ENCODE measurements at regions not wholly inside any gene's neighbourhood (a gene's known extent, or its start where the extent isn't known, plus 50 kb on each side); places are given as distances from the start of the nearest gene placed in this dataset.

DNA sequence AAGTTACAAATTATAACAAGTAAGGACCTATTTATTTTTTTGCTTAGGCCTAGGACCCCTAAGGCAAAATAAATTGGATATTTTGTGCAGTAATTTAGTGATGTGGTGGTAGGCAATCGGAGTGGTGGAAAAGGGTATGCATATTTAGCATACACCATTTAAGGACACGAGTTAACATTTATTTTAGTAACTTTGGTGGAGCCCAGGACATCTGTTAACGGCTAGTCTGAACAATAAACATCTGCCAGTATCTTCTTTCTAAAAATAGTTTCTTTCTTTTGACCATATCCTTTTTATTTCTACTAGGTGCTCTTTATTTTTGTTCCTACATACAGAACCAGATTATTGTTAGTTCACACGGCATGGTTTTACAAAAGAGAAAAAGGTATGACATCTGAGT is 326.3 kb downstream of the CHL1 start:
- TF ChIP-seq, protein P1, sequence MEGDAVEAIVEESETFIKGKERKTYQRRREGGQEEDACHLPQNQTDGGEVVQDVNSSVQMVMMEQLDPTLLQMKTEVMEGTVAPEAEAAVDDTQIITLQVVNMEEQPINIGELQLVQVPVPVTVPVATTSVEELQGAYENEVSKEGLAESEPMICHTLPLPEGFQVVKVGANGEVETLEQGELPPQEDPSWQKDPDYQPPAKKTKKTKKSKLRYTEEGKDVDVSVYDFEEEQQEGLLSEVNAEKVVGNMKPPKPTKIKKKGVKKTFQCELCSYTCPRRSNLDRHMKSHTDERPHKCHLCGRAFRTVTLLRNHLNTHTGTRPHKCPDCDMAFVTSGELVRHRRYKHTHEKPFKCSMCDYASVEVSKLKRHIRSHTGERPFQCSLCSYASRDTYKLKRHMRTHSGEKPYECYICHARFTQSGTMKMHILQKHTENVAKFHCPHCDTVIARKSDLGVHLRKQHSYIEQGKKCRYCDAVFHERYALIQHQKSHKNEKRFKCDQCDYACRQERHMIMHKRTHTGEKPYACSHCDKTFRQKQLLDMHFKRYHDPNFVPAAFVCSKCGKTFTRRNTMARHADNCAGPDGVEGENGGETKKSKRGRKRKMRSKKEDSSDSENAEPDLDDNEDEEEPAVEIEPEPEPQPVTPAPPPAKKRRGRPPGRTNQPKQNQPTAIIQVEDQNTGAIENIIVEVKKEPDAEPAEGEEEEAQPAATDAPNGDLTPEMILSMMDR (IDR thresholded peaks at IDR 0.05; ENCODE audit: low read depth, low read length, missing control alignments): no peak
- DNase-seq: no peak
- Histone ChIP-seq H3K4me3 (ENCODE audit: low read depth, low read length) (no peak overlapping the region), H3K27ac (no peak overlapping the region), H3K36me3 (replicated peaks) (no peaks in the 10 kb centered on the region), H3K27me3 (replicated peaks) (no peaks in the 10 kb centered on the region)
- in situ Hi-C loops (cut with HindIII; ENCODE audit: low pct_ligation_motif_present, low sequenced_read_pairs): no loop called here

DNA sequence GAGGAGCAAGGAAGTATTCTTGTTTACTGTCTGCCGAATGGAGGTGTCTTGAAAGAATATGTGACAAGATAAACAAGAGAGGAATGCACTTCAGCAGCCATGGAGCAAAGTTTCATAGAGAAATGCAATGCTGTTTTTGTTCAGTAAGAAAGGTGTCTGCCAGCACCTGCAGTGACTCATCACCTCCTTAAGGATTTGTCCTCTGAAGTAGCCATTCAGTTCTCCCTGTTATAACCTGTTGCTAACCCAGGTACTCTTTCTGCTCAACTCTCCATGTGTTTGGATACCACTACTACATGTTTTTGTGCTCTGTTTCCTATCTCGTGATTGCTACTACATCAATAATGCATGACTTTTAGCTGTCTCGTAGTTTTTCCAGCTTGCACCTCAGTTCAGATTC is 328.9 kb downstream of the CHL1 start:
- TF ChIP-seq, protein P1 (IDR thresholded peaks at IDR 0.05; ENCODE audit: low read depth, low read length, missing control alignments): no peak
- DNase-seq: no peak
- in situ Hi-C loops (cut with HindIII; ENCODE audit: low pct_ligation_motif_present, low sequenced_read_pairs): no loop called here

DNA sequence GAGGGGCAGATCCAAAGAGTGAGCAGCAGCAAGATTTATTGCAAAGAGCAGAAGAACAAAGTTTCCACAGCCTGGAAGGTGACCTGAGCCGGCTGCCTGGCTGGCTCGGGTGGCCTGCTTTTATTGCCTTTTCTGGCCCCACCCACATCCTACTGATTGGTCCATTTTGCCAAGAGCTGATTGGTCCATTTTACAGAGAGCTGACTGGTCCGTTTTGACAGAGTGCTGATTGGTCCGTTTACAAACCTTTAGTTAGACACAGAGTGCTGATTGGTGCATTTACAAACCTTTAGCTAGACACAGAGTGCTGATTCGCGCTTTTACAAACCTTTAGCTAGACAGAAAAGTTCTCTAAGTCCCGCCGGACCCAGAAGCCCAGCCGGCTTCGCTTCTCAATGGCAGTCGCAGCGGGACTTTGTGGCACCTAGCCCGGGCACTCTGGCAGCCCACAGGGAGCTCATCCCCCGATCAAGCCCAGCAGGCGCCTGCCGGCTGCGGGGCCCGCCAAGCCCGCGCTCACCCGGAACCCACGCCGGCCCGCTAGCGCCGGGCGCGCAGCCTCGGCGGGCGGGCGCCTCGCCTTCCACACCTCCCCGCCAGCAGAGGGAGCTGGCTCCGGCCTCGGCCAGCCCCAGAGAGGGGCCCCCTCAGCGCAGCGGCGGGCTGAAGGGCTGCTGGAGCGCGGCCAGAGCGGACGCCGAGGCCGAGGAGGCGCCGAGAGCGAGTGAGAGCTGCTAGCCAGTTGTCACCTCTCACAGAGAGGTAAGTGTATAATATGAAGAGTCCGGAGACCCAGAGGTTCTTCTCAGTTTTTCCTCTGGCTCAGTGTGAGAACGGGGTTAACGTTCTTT is 339.2 kb downstream of the CHL1 start:
- TF ChIP-seq, protein P1 (IDR thresholded peaks at IDR 0.05; ENCODE audit: low read depth, low read length, missing control alignments): no peak
- Histone ChIP-seq H3K27ac (no peak overlapping the region), H3K27me3 (replicated peaks) (no peaks in the 10 kb centered on the region), H3K4me3 (ENCODE audit: low read depth, low read length) (peak overlapping the region; percentile 47), H3K36me3 (replicated peaks) (no peaks in the 10 kb centered on the region)
- DNase-seq: peak; percentile 6
- in situ Hi-C loops (cut with HindIII; ENCODE audit: low pct_ligation_motif_present, low sequenced_read_pairs): no loop called here

More for the DNA sequence above, 328.9 kb downstream of the CHL1 start:
- Histone ChIP-seq H3K4me3 (ENCODE audit: low read depth, low read length) (no peak overlapping the region), H3K36me3 (replicated peaks) (no peaks in the 10 kb centered on the region), H3K27me3 (replicated peaks) (no peaks in the 10 kb centered on the region), H3K27ac (no peak overlapping the region)

DNA sequence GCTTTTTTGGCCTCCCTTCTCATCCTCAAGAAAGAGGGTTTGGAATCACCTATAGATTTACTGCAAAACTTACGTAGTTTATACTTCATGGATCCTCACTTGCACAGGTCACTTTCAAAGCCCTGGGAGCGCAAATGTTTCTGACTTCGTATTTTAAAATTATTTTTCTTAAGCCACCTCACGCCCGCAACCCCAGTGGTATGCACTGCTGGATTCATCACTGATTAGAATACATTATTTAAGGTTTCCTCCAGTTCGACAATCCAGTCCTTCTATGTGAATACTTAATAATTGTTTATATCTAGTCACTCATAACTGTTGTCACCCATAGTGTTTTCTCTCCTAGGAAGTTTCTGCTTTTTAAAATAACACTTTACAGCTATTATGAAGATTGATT is 339.9 kb downstream of the CHL1 start:
- Histone ChIP-seq H3K27me3 (replicated peaks) (no peaks in the 10 kb centered on the region), H3K36me3 (replicated peaks) (no peaks in the 10 kb centered on the region), H3K4me3 (ENCODE audit: low read depth, low read length) (peak overlapping the region; percentile 47), H3K27ac (no peak overlapping the region)
- in situ Hi-C loops (cut with HindIII; ENCODE audit: low pct_ligation_motif_present, low sequenced_read_pairs): no loop called here
- TF ChIP-seq, protein P1 (IDR thresholded peaks at IDR 0.05; ENCODE audit: low read depth, low read length, missing control alignments): no peak
- DNase-seq: no peak

DNA sequence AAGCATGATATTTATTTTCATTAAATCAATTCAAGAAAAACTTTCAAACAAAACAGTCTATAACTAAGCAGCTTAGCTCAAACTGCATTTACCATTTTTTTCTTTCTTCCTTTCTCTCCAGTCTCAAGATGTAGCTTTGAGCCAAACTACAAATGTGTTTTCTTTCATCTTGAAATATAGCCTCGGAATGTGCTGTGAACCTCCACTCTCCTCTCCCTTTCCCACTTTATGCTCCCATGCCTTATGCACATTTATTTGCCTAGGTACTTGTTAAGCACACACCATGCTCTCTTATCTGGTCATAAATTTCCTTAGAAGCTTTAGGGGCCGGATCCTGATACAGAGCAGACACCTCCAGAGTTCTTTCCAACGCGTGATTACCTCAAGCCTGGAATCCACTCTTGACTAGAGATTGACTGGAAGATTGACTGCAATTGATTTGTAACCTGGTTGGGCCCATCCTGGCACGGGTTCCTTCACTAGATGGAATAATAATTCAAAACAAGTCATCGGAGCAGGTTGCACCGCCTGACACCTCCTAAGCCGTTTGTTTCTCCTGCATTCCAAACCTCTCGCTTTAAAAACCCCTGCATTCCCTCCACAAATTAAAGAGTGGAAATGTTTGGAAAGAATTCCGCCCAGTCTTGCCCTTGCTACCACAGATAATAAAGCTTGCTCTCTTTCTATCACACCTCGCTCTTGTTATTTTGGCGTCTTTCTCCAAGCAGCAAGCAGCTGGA is 344.7 kb downstream of the CHL1 start:
- no peak overlapping the region for H3K4me3 ChIP-seq (ENCODE audit: low read depth, low read length)
- H3K27me3 ChIP-seq (replicated peaks): no peaks in the 10 kb centered on the region
- H3K27ac ChIP-seq: no peak overlapping the region
- DNase-seq: no peak
- in situ Hi-C loops (cut with HindIII; ENCODE audit: low pct_ligation_motif_present, low sequenced_read_pairs): no loop called here
- TF ChIP-seq, protein P1 (IDR thresholded peaks at IDR 0.05; ENCODE audit: low read depth, low read length, missing control alignments): no peak
- no peaks in the 10 kb centered on the region for H3K36me3 ChIP-seq (replicated peaks)

All from brain microvascular endothelial cell (primary cell).